Natural killer cell (primary cell): ENCODE measurements at regions not wholly inside any gene's neighbourhood (a gene's known extent, or its start where the extent isn't known, plus 50 kb on each side); places are given as distances from the start of the nearest gene placed in this dataset.

ENCODE experiments used
- ATAC-seq, 3 donors: fragments of 150-1000 bp in 2 of 3; fragments of 200-7000 bp in 1 of 3; cut with Tn5 transposase; 1 replicate in 1 of 3; 2 replicates in 2 of 3; pipeline ENCODE4 v1.10.0; 2021; ENCODE audit warnings: mild to moderate bottlenecking in 2 of 3, moderate library complexity in 2 of 3
- DNase-seq, 2 donors: peaks; one replicate each; pipeline versions ENCODE4 v3.0.0 to v3.0.0-alpha.2; 2013 to 2021; ENCODE audit warnings: mixed read lengths in 1 of 2
- H3K27ac ChIP-seq: one replicate; pipeline ENCODE4 v1.5.1; 2013; ENCODE audit warnings: mild to moderate bottlenecking, low read length
- H3K27me3 ChIP-seq: one replicate; pipeline ENCODE4 v1.6.1; 2013; ENCODE audit warnings: low read length; ENCODE audit not compliant: control insufficient read depth, insufficient read depth
- H3K36me3 ChIP-seq: one replicate; pipeline ENCODE4 v1.6.1; 2013; ENCODE audit warnings: low read length; ENCODE audit not compliant: control insufficient read depth, insufficient read depth
- H3K4me1 ChIP-seq: one replicate; pipeline ENCODE4 v1.6.1; 2013; ENCODE audit warnings: low read length; ENCODE audit not compliant: control insufficient read depth, insufficient read depth
- H3K4me3 ChIP-seq: one replicate; pipeline ENCODE4 v1.5.1; 2013; ENCODE audit warnings: low read length
- H3K9me3 ChIP-seq: one replicate; pipeline ENCODE4 v1.6.1; 2013; ENCODE audit warnings: low read length; ENCODE audit not compliant: control insufficient read depth, insufficient read depth
- H3K27ac Mint-ChIP-seq, 2 donors: one replicate each; pipeline ENCODE4 v1.8.0; 2022; ENCODE audit warnings: mild to moderate bottlenecking in 2 of 2, mixed read lengths in 2 of 2, moderate library complexity in 1 of 2
- H3K27me3 Mint-ChIP-seq, 2 donors: one replicate each; pipeline ENCODE4 v1.8.0; 2022; ENCODE audit warnings: low read depth in 2 of 2, mixed read lengths in 2 of 2
- H3K36me3 Mint-ChIP-seq: one replicate; pipeline ENCODE4 v1.8.0; 2022; ENCODE audit warnings: mixed read lengths
- H3K4me1 Mint-ChIP-seq, 2 donors: one replicate each; pipeline ENCODE4 v1.8.0; 2022; ENCODE audit warnings: mixed read lengths in 2 of 2
- H3K4me3 Mint-ChIP-seq: one replicate; pipeline ENCODE4 v1.8.0; 2022; ENCODE audit warnings: mild to moderate bottlenecking, moderate library complexity, mixed read lengths
- H3K9me3 Mint-ChIP-seq, 2 donors: one replicate each; pipeline ENCODE4 v1.8.0; 2022; ENCODE audit warnings: mixed read lengths in 2 of 2
- CTCF ChIP-seq: fragments of 200-600 bp; IDR thresholded peaks from one replicate; pipeline ENCODE4 v1.8.0; 2022; ENCODE audit warnings: antibody characterized with exemption
- WGBS: methylation state at CpG from one replicate; pipeline ENCODE4 v1.1.7; 2013; ENCODE audit warnings: missing lambda C conversion rate; ENCODE audit not compliant: insufficient coverage; 5-methylcytosine and 5-hydroxymethylcytosine counted together
- intact Hi-C: fragments of 100-400 bp; cut with micrococcal nuclease; formaldehyde crosslinking; loops from one replicate; pipeline ENCODE4 v1.14.2; 2022

GRCh38 chr15:62809115-62809967 is 233.2 kb upstream of the TPM1 start:
- H3K4me3 Mint-ChIP-seq: no peak overlapping the region
- Histone ChIP-seq H3K27ac (no peak overlapping the region), H3K36me3 (no peaks in the 10 kb centered on the region), H3K9me3 (no peaks in the 10 kb centered on the region), H3K4me1 (no peaks in the 10 kb centered on the region), H3K27me3 (no peaks in the 10 kb centered on the region), H3K4me3 (no peak overlapping the region)
- 76% methylated on average over 8 of the region's 8 CpGs for WGBS
- H3K27me3 Mint-ChIP-seq: no peaks in the 10 kb centered on the region
- no peak for ATAC-seq
- intact Hi-C loops: no loop called here
- no peaks in the 10 kb centered on the region for H3K9me3 Mint-ChIP-seq
- H3K27ac Mint-ChIP-seq: no peak overlapping the region
- no peak for DNase-seq
- H3K36me3 Mint-ChIP-seq: no peaks in the 10 kb centered on the region
- no peaks in the 10 kb centered on the region for H3K4me1 Mint-ChIP-seq
- no peak for TF ChIP-seq CTCF

GRCh38 chr15:62809968-62810260 is 232.6 kb upstream of the TPM1 start:
- no peaks in the 10 kb centered on the region for H3K36me3 ChIP-seq
- H3K4me1 Mint-ChIP-seq: no peaks in the 10 kb centered on the region
- no peak overlapping the region for H3K4me3 Mint-ChIP-seq
- DNase-seq: no peak
- intact Hi-C loops: no loop called here
- WGBS: 93% methylated on average over 8 of the region's 8 CpGs
- H3K4me3 ChIP-seq: no peak overlapping the region
- H3K9me3 Mint-ChIP-seq: no peaks in the 10 kb centered on the region
- no peaks in the 10 kb centered on the region for H3K4me1 ChIP-seq
- H3K27me3 ChIP-seq: no peaks in the 10 kb centered on the region
- H3K9me3 ChIP-seq: no peaks in the 10 kb centered on the region
- H3K36me3 Mint-ChIP-seq: no peaks in the 10 kb centered on the region
- TF ChIP-seq CTCF: no peak
- H3K27ac Mint-ChIP-seq: no peak overlapping the region
- H3K27me3 Mint-ChIP-seq: no peaks in the 10 kb centered on the region
- H3K27ac ChIP-seq: no peak overlapping the region
- ATAC-seq: no peak

- H3K36me3 Mint-ChIP-seq: no peaks in the 10 kb centered on the region
- DNase-seq (no peak), ATAC-seq (no peak)
- 81% methylated on average over 6 of the region's 7 CpGs for WGBS
- no peak overlapping the region for H3K4me3 ChIP-seq
- no peak overlapping the region for H3K27ac ChIP-seq
- no peak overlapping the region for H3K4me3 Mint-ChIP-seq
- no peaks in the 10 kb centered on the region for H3K9me3 Mint-ChIP-seq
- H3K4me1 ChIP-seq: no peaks in the 10 kb centered on the region
- no peak for TF ChIP-seq CTCF
- no peaks in the 10 kb centered on the region for H3K36me3 ChIP-seq
- no peaks in the 10 kb centered on the region for H3K9me3 ChIP-seq
- no peaks in the 10 kb centered on the region for H3K27me3 ChIP-seq
- H3K27me3 Mint-ChIP-seq: peaks cover 5% of the 10 kb centered on the region in 2 donors
- no peaks in the 10 kb centered on the region for H3K4me1 Mint-ChIP-seq
- intact Hi-C loops: no loop called here
- no peak overlapping the region for H3K27ac Mint-ChIP-seq
These were observed 230.1 kb upstream of the TPM1 start for GRCh38 chr15:62812515-62812835.
